ENCODE measurements at regions not wholly inside any gene's neighbourhood (a gene's known extent, or its start where the extent isn't known, plus 50 kb on each side); places are given as distances from the start of the nearest gene placed in this dataset.

DNA sequence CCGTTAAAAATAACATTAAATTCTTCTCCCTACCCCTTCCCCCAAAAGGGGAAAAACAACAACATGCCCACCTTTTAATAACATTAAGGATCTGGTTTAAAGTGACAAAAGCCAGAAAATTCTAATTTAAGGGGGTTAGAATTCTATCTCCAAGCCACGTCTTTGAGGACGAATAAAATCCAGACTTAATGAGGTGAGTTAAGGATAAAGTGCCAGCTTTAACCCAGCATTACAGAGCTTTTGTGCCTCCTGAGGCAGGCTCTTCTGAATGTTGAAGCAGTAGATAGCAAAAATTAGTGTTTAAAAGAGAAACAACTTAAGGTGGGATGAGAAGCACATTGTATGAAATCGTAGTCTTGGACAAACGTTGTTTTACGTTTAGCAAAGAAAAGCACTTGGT is 329.0 kb upstream of the MPDZ start:
- TF ChIP-seq, protein P1, sequence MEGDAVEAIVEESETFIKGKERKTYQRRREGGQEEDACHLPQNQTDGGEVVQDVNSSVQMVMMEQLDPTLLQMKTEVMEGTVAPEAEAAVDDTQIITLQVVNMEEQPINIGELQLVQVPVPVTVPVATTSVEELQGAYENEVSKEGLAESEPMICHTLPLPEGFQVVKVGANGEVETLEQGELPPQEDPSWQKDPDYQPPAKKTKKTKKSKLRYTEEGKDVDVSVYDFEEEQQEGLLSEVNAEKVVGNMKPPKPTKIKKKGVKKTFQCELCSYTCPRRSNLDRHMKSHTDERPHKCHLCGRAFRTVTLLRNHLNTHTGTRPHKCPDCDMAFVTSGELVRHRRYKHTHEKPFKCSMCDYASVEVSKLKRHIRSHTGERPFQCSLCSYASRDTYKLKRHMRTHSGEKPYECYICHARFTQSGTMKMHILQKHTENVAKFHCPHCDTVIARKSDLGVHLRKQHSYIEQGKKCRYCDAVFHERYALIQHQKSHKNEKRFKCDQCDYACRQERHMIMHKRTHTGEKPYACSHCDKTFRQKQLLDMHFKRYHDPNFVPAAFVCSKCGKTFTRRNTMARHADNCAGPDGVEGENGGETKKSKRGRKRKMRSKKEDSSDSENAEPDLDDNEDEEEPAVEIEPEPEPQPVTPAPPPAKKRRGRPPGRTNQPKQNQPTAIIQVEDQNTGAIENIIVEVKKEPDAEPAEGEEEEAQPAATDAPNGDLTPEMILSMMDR (IDR thresholded peaks at IDR 0.05), result no peak
- TF ChIP-seq POLR2A (IDR thresholded peaks at IDR 0.05) (no peak), POLR2AphosphoS5 (IDR thresholded peaks at IDR 0.05; ENCODE audit: insufficient read depth in 1 of 2, low read depth in 1 of 2) (no peak)

Measured in vagina (tissue), 2 donors.